22Rv1 (cell line): ENCODE measurements at regions not wholly inside any gene's neighbourhood (a gene's known extent, or its start where the extent isn't known, plus 50 kb on each side); places are given as distances from the start of the nearest gene placed in this dataset.

Experiments
- H3K27ac ChIP-seq: fragments of 450-650 bp; 2 replicates; pipeline ENCODE4 v1.5.1; 2017
- CTCF ChIP-seq: fragments of 450-650 bp; IDR thresholded peaks from 2 replicates; pipeline ENCODE4 v1.5.1; 2017; ENCODE audit warnings: mild to moderate bottlenecking
- ZFX ChIP-seq: fragments of 450-650 bp; IDR thresholded peaks from 2 replicates; pipeline ENCODE4 v1.6.1; 2017; ENCODE audit warnings: antibody characterized with exemption, borderline replicate concordance

GRCh38 chr6:95794749-95795148 lies 217.4 kb downstream of the MANEA start:
- no peak for TF ChIP-seq ZFX
- TF ChIP-seq CTCF, result no peak
- H3K27ac ChIP-seq, result no peak overlapping the region

GRCh38 chr6:95795927-95796326 lies 218.6 kb downstream of the MANEA start:
- H3K27ac ChIP-seq, result no peak overlapping the region
- TF ChIP-seq CTCF (no peak), ZFX (no peak)

- TF ChIP-seq CTCF (no peak), ZFX (no peak)
- no peak overlapping the region for H3K27ac ChIP-seq
Observed at GRCh38 chr6:95797054-95797453, 218.7 kb upstream of the FUT9 start.

GRCh38 chr6:95802978-95803377 lies 212.8 kb upstream of the FUT9 start:
- TF ChIP-seq CTCF, result no peak
- TF ChIP-seq ZFX, result no peak
- no peak overlapping the region for H3K27ac ChIP-seq

GRCh38 chr6:95803889-95804288 lies 211.9 kb upstream of the FUT9 start:
- TF ChIP-seq ZFX, result no peak
- TF ChIP-seq CTCF, result no peak

GRCh38 chr6:95804847-95805541 lies 210.8 kb upstream of the FUT9 start:
- TF ChIP-seq CTCF (no peak), ZFX (no peak)
- no peak overlapping the region for H3K27ac ChIP-seq

More at GRCh38 chr6:95803889-95804288, 211.9 kb upstream of the FUT9 start:
- H3K27ac ChIP-seq, result no peak overlapping the region

- no peak for TF ChIP-seq ZFX
- TF ChIP-seq CTCF, result no peak
- no peak overlapping the region for H3K27ac ChIP-seq
Observed at GRCh38 chr6:95805699-95806098, 210.1 kb upstream of the FUT9 start.
